Progenitor cell of endocrine pancreas (in vitro differentiated cells): ENCODE measurements at regions not wholly inside any gene's neighbourhood (a gene's known extent, or its start where the extent isn't known, plus 50 kb on each side); places are given as distances from the start of the nearest gene placed in this dataset.

Source experiments
- DNase-seq: peaks from one replicate; pipeline ENCODE4 v3.0.0; 2021; ENCODE audit warnings: low spot score; ENCODE audit not compliant: unreplicated experiment
- H3K27ac Mint-ChIP-seq: 2 replicates; pipeline ENCODE4 v1.8.0; 2021; ENCODE audit warnings: mild to moderate bottlenecking, moderate library complexity, mixed read lengths
- H3K27me3 Mint-ChIP-seq: 2 replicates; pipeline ENCODE4 v1.8.0; 2021; ENCODE audit warnings: mixed read lengths
- H3K36me3 Mint-ChIP-seq: 2 replicates; pipeline ENCODE4 v1.8.0; 2022; ENCODE audit warnings: mixed read lengths; ENCODE audit not compliant: insufficient read depth
- H3K4me1 Mint-ChIP-seq: 2 replicates; pipeline ENCODE4 v1.8.0; 2021; ENCODE audit warnings: low read depth, mixed read lengths
- H3K4me3 Mint-ChIP-seq: 2 replicates; pipeline ENCODE4 v1.8.0; 2021; ENCODE audit warnings: low read depth, mild to moderate bottlenecking, moderate library complexity, mixed read lengths
- H3K9me3 Mint-ChIP-seq: 2 replicates; pipeline ENCODE4 v1.8.0; 2021; ENCODE audit warnings: low read depth, mixed read lengths
- TF ChIP-seq, protein P1 (sequence below): fragments of 200-600 bp; sonication (generic); IDR thresholded peaks from one replicate; pipeline ENCODE4 v1.5.0; 2021; ENCODE audit warnings: antibody characterized with exemption, mild to moderate bottlenecking; ENCODE audit not compliant: unreplicated experiment

DNA sequence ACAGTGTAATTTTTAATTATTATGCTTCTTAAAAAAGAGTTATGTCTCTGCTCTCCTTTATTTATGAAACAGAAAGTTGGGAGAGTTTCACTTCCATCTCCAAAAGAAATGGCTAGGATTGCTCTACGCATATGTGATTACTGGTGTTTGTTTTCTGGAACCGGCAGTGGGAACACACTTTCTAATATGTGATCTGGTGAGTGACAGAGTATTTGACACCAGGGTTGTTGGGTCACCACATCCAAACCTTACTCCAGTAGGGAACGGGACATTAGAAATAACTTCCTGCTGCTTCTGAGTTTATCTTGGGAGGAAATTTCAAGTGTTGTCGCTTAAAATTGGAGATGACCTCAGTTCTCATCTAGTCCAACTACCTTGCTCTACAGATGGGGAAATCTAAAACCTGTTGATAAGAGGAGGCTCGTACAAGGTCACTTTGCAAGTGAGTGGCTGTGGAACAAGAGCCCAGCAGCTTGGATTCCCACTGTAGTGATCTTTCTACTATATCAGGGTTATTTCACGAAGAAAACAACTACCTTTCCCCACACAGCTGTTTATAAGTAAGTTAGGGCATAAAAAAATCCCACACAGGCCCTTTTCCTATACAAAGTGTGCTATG, 108.5 kb downstream of the TTC32 start:
- peaks cover 2% of the 10 kb centered on the region for H3K27me3 Mint-ChIP-seq
- H3K4me3 Mint-ChIP-seq: no peak overlapping the region
- H3K36me3 Mint-ChIP-seq: no peaks in the 10 kb centered on the region
- DNase-seq: no peak
- no peaks in the 10 kb centered on the region for H3K4me1 Mint-ChIP-seq
- TF ChIP-seq, protein P1, sequence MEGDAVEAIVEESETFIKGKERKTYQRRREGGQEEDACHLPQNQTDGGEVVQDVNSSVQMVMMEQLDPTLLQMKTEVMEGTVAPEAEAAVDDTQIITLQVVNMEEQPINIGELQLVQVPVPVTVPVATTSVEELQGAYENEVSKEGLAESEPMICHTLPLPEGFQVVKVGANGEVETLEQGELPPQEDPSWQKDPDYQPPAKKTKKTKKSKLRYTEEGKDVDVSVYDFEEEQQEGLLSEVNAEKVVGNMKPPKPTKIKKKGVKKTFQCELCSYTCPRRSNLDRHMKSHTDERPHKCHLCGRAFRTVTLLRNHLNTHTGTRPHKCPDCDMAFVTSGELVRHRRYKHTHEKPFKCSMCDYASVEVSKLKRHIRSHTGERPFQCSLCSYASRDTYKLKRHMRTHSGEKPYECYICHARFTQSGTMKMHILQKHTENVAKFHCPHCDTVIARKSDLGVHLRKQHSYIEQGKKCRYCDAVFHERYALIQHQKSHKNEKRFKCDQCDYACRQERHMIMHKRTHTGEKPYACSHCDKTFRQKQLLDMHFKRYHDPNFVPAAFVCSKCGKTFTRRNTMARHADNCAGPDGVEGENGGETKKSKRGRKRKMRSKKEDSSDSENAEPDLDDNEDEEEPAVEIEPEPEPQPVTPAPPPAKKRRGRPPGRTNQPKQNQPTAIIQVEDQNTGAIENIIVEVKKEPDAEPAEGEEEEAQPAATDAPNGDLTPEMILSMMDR: no peak
- H3K27ac Mint-ChIP-seq: no peak overlapping the region
- no peaks in the 10 kb centered on the region for H3K9me3 Mint-ChIP-seq

- peaks cover 2% of the 10 kb centered on the region for H3K27me3 Mint-ChIP-seq
- H3K36me3 Mint-ChIP-seq: no peaks in the 10 kb centered on the region
- H3K4me3 Mint-ChIP-seq: no peak overlapping the region
- DNase-seq: no peak
- no peak overlapping the region for H3K27ac Mint-ChIP-seq
- peaks cover 2% of the 10 kb centered on the region for H3K4me1 Mint-ChIP-seq
- H3K9me3 Mint-ChIP-seq: no peaks in the 10 kb centered on the region
- TF ChIP-seq, protein P1: no peak
Measured at GRCh38 chr2:19790291-19790690, 111.5 kb downstream of the TTC32 start.

DNA sequence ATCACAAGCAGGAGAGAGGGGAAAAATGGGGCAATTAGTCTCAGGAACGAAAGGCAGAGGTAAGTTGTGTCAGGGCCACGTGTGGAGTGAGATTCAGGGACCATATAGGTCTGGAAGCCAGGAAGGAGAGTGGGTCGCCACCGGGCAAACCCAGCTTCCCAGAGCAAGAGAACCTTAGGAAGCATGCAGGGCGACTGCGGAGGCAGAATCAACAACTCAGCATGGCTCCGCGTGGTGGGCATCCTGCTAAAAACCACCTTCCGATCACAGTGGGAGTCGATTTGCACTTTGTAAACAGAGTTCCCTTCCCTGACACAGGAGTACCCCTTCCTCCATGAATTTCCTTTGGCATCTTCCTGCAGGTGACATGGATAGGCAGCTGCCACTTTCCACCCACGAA, 114.6 kb downstream of the TTC32 start:
- Mint-ChIP-seq H3K27me3 (peaks cover 2% of the 10 kb centered on the region), H3K36me3 (no peaks in the 10 kb centered on the region), H3K9me3 (no peaks in the 10 kb centered on the region), H3K4me3 (no peak overlapping the region), H3K4me1 (peaks cover 2% of the 10 kb centered on the region), H3K27ac (no peak overlapping the region)
- TF ChIP-seq, protein P1: no peak
- DNase-seq: no peak

GRCh38 chr2:19786408-19787058, 115.2 kb downstream of the TTC32 start:
- TF ChIP-seq, protein P1: no peak
- DNase-seq: no peak
- Mint-ChIP-seq H3K27me3 (peaks cover 2% of the 10 kb centered on the region), H3K27ac (no peak overlapping the region), H3K36me3 (no peaks in the 10 kb centered on the region), H3K9me3 (no peaks in the 10 kb centered on the region), H3K4me3 (no peak overlapping the region), H3K4me1 (peaks cover 2% of the 10 kb centered on the region)

GRCh38 chr2:19785867-19786266, 115.9 kb downstream of the TTC32 start:
- Mint-ChIP-seq H3K4me3 (no peak overlapping the region), H3K27me3 (peaks cover 5% of the 10 kb centered on the region), H3K4me1 (peaks cover 2% of the 10 kb centered on the region), H3K9me3 (no peaks in the 10 kb centered on the region), H3K27ac (no peak overlapping the region), H3K36me3 (no peaks in the 10 kb centered on the region)
- TF ChIP-seq, protein P1: no peak
- no peak for DNase-seq
